Lung (tissue), 11 donors: ENCODE measurements at regions not wholly inside any gene's neighbourhood (a gene's known extent, or its start where the extent isn't known, plus 50 kb on each side); places are given as distances from the start of the nearest gene placed in this dataset.
A peak's percentile ranks its signal among the peaks of the same experiment; 100 is the strongest.

Experiments used
- ATAC-seq: fragments of 200-7000 bp; cut with Tn5 transposase; one replicate; pipeline ENCODE4 v1.9.1; 2020; ENCODE audit warnings: moderate number of reproducible peaks; ENCODE audit not compliant: insufficient read depth, low FRiP score
- DNase-seq, 3 donors: peaks; one replicate each; pipeline ENCODE4 v3.0.0-alpha.2; 2013 to 2017
- H3K27ac ChIP-seq, 2 donors: one replicate each; pipeline ENCODE4 v1.5.1; 2013; ENCODE audit warnings: mild to moderate bottlenecking in 2 of 2, moderate library complexity in 2 of 2, control low read depth in 1 of 2, inconsistent platforms in 1 of 2, low read depth in 1 of 2, low read length in 1 of 2
- H3K27me3 ChIP-seq, 3 donors: one replicate each; pipeline ENCODE4 v1.5.1; 2013; ENCODE audit warnings: low read length in 2 of 3; ENCODE audit not compliant: control insufficient read depth in 3 of 3, insufficient read depth in 3 of 3
- H3K36me3 ChIP-seq, 4 donors: one replicate each; pipeline ENCODE4 v1.5.1; 2013; ENCODE audit warnings: low read length in 4 of 4, mild to moderate bottlenecking in 1 of 4, moderate library complexity in 1 of 4; ENCODE audit not compliant: control insufficient read depth in 4 of 4, insufficient read depth in 4 of 4
- H3K4me1 ChIP-seq, 5 donors: one replicate each; pipeline ENCODE4 v1.5.1; 2013; ENCODE audit warnings: low read length in 5 of 5, mild to moderate bottlenecking in 2 of 5, moderate library complexity in 1 of 5; ENCODE audit not compliant: control insufficient read depth in 5 of 5, insufficient read depth in 5 of 5
- H3K4me3 ChIP-seq: one replicate; pipeline ENCODE4 v1.5.1; 2013; ENCODE audit warnings: mild to moderate bottlenecking, control low read depth, moderate library complexity
- H3K9ac ChIP-seq, 2 donors: one replicate each; pipeline ENCODE4 v1.5.1; 2013; ENCODE audit warnings: low read length in 2 of 2, control low read depth in 1 of 2; ENCODE audit not compliant: insufficient read depth in 1 of 2
- H3K9me3 ChIP-seq, 4 donors: one replicate each; pipeline ENCODE4 v1.5.1; 2013; ENCODE audit warnings: low read length in 3 of 4, mild to moderate bottlenecking in 1 of 4, moderate library complexity in 1 of 4; ENCODE audit not compliant: control insufficient read depth in 4 of 4, insufficient read depth in 3 of 4
- CTCF ChIP-seq: IDR thresholded peaks from 2 replicates; pipeline ENCODE4 v1.5.1; 2012; ENCODE audit warnings: mild to moderate bottlenecking; ENCODE audit errors: control extremely low read depth, extremely low read depth
- WGBS, 2 donors: extraction: QIAGEN DNeasy Blood & Tissue Kit; methylation state at CpG; one replicate each; pipeline ENCODE4 v1.1.7; 2013; 5-methylcytosine and 5-hydroxymethylcytosine counted together
- donor health status: control.
- donor health status: control.
- donor health status: Bipolar disorder and iron deficiency.
- donor health status: healthy.
- donor health status: DM: yes; HTN: yes; CAD: no.

- Histone ChIP-seq H3K36me3 (no peaks in the 10 kb centered on the region), H3K27ac (no peak overlapping the region), H3K9ac (no peak overlapping the region), H3K4me1 (peaks cover 0 to 6% (median 0%) of the 10 kb centered on the region in 5 donors), H3K27me3 (no peaks in the 10 kb centered on the region), H3K4me3 (no peak overlapping the region), H3K9me3 (no peaks in the 10 kb centered on the region)
- DNase-seq (no peak), ATAC-seq (no peak)
- no peak for TF ChIP-seq CTCF
- WGBS, 2 donors, result 92 to 98% methylated on average over 2 of the region's 2 CpGs
These were observed 203.7 kb upstream of the CFAP20DC start for GRCh38 chr3:59253523-59253922.

GRCh38 chr3:59251869-59252268 is 202.0 kb upstream of the CFAP20DC start:
- Histone ChIP-seq H3K9ac (no peak overlapping the region), H3K36me3 (no peaks in the 10 kb centered on the region), H3K27ac (no peak overlapping the region), H3K4me1 (peaks cover 0 to 6% (median 0%) of the 10 kb centered on the region in 5 donors), H3K27me3 (no peaks in the 10 kb centered on the region), H3K9me3 (no peaks in the 10 kb centered on the region), H3K4me3 (no peak overlapping the region)
- ATAC-seq, result no peak
- WGBS, 2 donors, result 86 to 97% methylated on average over 3 of the region's 3 CpGs
- DNase-seq, result no peak
- no peak for TF ChIP-seq CTCF

GRCh38 chr3:59250600-59250999 is 200.8 kb upstream of the CFAP20DC start:
- H3K9me3 ChIP-seq, result no peaks in the 10 kb centered on the region
- no peak overlapping the region for H3K27ac ChIP-seq
- no peak for TF ChIP-seq CTCF
- no peak for DNase-seq
- no peak overlapping the region for H3K9ac ChIP-seq
- no peak for ATAC-seq
- no peaks in the 10 kb centered on the region for H3K27me3 ChIP-seq
- no peak overlapping the region for H3K4me3 ChIP-seq
- H3K4me1 ChIP-seq, result peaks cover 0 to 6% (median 5%) of the 10 kb centered on the region in 5 donors
- H3K36me3 ChIP-seq, result no peaks in the 10 kb centered on the region

- H3K27ac ChIP-seq, result no peak overlapping the region
- H3K9me3 ChIP-seq, result no peaks in the 10 kb centered on the region
- no peak for ATAC-seq
- 47 to 66% methylated on average over 6 of the region's 6 CpGs for WGBS, 2 donors
- peak in 2 of 3 donors; percentile 39 to 59 for DNase-seq
- no peaks in the 10 kb centered on the region for H3K36me3 ChIP-seq
- no peaks in the 10 kb centered on the region for H3K27me3 ChIP-seq
- no peak overlapping the region for H3K4me3 ChIP-seq
- no peak for TF ChIP-seq CTCF
- H3K4me1 ChIP-seq, result peaks cover 0 to 7% (median 6%) of the 10 kb centered on the region in 5 donors
- no peak overlapping the region for H3K9ac ChIP-seq
These were observed 200.0 kb upstream of the CFAP20DC start for GRCh38 chr3:59249698-59250361.
